Prostate gland (tissue), 2 donors: ENCODE measurements at regions not wholly inside any gene's neighbourhood (a gene's known extent, or its start where the extent isn't known, plus 50 kb on each side); places are given as distances from the start of the nearest gene placed in this dataset.

Experiments used
- POLR2AphosphoS5 ChIP-seq: sonication (generic); formaldehyde crosslinking; IDR thresholded peaks from one replicate; pipeline ENCODE4 v1.6.1; 2017; ENCODE audit warnings: antibody characterized with exemption
- TF ChIP-seq, protein P1 (sequence below), 4 experiments: fragments of 200-600 bp in 2 of 4; fragments of 450-650 bp in 2 of 4; sonication (generic) in 2 of 4; IDR thresholded peaks; 1 replicate in 3 of 4; 2 replicates in 1 of 4; pipeline ENCODE4 v1.5.1; 2016 to 2019; ENCODE audit warnings: antibody characterized with exemption in 4 of 4, mild to moderate bottlenecking in 2 of 4, moderate library complexity in 2 of 4

DNA sequence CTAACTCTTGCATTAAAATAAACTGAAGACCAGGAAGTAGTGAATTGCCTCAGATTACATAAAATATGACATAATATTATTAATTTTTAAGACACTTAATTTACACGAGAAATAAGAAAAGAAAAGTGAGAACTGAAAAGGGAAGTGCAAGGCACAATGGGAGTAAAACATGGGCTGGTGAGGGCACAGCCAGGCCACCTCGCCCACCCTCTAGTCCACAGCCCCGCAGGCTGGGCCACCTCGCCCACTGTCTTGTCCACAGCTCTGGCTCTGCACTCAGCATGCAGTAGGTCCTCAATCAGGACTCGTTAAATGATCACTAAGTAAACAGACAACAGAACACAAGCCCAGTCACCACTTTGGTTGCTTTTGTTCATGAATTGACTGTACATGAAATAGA, 67.8 kb upstream of the ARHGEF7 start:
- TF ChIP-seq, protein P1, sequence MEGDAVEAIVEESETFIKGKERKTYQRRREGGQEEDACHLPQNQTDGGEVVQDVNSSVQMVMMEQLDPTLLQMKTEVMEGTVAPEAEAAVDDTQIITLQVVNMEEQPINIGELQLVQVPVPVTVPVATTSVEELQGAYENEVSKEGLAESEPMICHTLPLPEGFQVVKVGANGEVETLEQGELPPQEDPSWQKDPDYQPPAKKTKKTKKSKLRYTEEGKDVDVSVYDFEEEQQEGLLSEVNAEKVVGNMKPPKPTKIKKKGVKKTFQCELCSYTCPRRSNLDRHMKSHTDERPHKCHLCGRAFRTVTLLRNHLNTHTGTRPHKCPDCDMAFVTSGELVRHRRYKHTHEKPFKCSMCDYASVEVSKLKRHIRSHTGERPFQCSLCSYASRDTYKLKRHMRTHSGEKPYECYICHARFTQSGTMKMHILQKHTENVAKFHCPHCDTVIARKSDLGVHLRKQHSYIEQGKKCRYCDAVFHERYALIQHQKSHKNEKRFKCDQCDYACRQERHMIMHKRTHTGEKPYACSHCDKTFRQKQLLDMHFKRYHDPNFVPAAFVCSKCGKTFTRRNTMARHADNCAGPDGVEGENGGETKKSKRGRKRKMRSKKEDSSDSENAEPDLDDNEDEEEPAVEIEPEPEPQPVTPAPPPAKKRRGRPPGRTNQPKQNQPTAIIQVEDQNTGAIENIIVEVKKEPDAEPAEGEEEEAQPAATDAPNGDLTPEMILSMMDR (IDR thresholded peaks at IDR 0.05), result no peak
- no peak for TF ChIP-seq POLR2AphosphoS5
